Heart right ventricle (tissue), 16 donors: ENCODE measurements at regions not wholly inside any gene's neighbourhood (a gene's known extent, or its start where the extent isn't known, plus 50 kb on each side); places are given as distances from the start of the nearest gene placed in this dataset.

Experiments
- ATAC-seq, 8 donors: fragments of 200-7000 bp; cut with Tn5 transposase; one replicate each; pipeline ENCODE4 v1.9.1; 2020; ENCODE audit warnings: mild to moderate bottlenecking in 8 of 8, moderate library complexity in 8 of 8, moderate number of reproducible peaks in 1 of 8
- DNase-seq, 2 donors: peaks; one replicate each; pipeline ENCODE4 v3.0.0-alpha.2; 2020
- H3K27ac ChIP-seq, 10 donors: fragments of 200-600 bp; sonication (generic) in 2 of 10; one replicate each; pipeline versions ENCODE4 v1.5.0 to v1.8.0; 2020 to 2022; ENCODE audit warnings: mild to moderate bottlenecking in 3 of 10
- H3K27me3 ChIP-seq, 7 donors: fragments of 200-600 bp; one replicate each; pipeline ENCODE4 v1.8.0; 2021 to 2022; ENCODE audit warnings: mild to moderate bottlenecking in 2 of 7
- H3K36me3 ChIP-seq, 9 donors: fragments of 200-600 bp; sonication (generic) in 1 of 9; one replicate each; pipeline versions ENCODE4 v1.5.0 to v1.8.0; 2020 to 2022; ENCODE audit warnings: mild to moderate bottlenecking in 2 of 9
- H3K4me1 ChIP-seq, 9 donors: fragments of 200-600 bp; sonication (generic) in 1 of 9; one replicate each; pipeline versions ENCODE4 v1.5.0 to v1.8.0; 2020 to 2022; ENCODE audit warnings: mild to moderate bottlenecking in 4 of 9
- H3K4me3 ChIP-seq, 10 donors: fragments of 200-600 bp; sonication (generic) in 2 of 10; one replicate each; pipeline versions ENCODE4 v1.5.0 to v1.8.0; 2020 to 2022; ENCODE audit warnings: mild to moderate bottlenecking in 7 of 10, moderate library complexity in 2 of 10
- H3K9me3 ChIP-seq, 11 donors: fragments of 200-600 bp in 10 of 11; sonication (generic) in 2 of 11; one replicate each; pipeline versions ENCODE4 v1.5.0 to v1.8.0; 2013 to 2022; ENCODE audit warnings: mild to moderate bottlenecking in 2 of 11, control low read depth in 1 of 11, moderate library complexity in 1 of 11
- WGBS, 2 donors: extraction: QIAGEN DNeasy Blood & Tissue Kit; methylation state at CpG; one replicate each; pipeline ENCODE4 v1.1.7; 2013; ENCODE audit warnings: inconsistent platforms in 1 of 2; 5-methylcytosine and 5-hydroxymethylcytosine counted together
- intact Hi-C, 10 donors: fragments of 100-400 bp; cut with DNase I; formaldehyde crosslinking; loops; one replicate each; pipeline versions ENCODE4 v1.11.1 to v1.14.2; 2022
- TF ChIP-seq, protein P1 (sequence below), 9 donors: fragments of 200-600 bp; sonication (generic) in 2 of 9; IDR thresholded peaks; one replicate each; pipeline versions ENCODE4 v1.5.0 to v1.8.0; 2021 to 2022; ENCODE audit warnings: antibody characterized with exemption in 9 of 9, mild to moderate bottlenecking in 5 of 9, moderate library complexity in 1 of 9
- donor health status: Arrhythmogenic right ventricular cardiomyopathy.
- donor health status: ischemic (EF 13 %, LVEDD 7.1; RV severe dilation, severe dysfunction).
- donor health status: healthy with polysubstance abuse.
- donor health status: DM: no; HTN: yes; CAD: no.
- donor health status: DM: no; HTN: no; CAD: no.
- donor health status: ischemic (EF 25% LVEDD 6.9; RV normal size, moderate dysfunction).
- donor health status: ischemic (EF 25% LVEDD 5.7; RV mildly dilated, moderate dysfunction).
- donor health status: healthy.
- donor health status: DM: yes; HTN: yes; CAD: no.
- donor health status: Ischemic cardiomyopathy.
- donor health status: ischemic (EF 35%, LVEDD 5.7; RV mildly dilated, moderate dysfunction).
- donor health status: nonischemic (EF 11% LVEDD 7.7; RV severe dilation, severe dysfunction).
- donor health status: DM: yes; HTN: yes; CAD: no.
- donor health status: PGD.
- donor health status: ischemic (EF 29% LVEDD 5.4; RV normal size, mild dysfunction).
- donor health status: nonischemic (EF 23%, LVEDD 6.1; RV moderate dilation, normal function).

DNA sequence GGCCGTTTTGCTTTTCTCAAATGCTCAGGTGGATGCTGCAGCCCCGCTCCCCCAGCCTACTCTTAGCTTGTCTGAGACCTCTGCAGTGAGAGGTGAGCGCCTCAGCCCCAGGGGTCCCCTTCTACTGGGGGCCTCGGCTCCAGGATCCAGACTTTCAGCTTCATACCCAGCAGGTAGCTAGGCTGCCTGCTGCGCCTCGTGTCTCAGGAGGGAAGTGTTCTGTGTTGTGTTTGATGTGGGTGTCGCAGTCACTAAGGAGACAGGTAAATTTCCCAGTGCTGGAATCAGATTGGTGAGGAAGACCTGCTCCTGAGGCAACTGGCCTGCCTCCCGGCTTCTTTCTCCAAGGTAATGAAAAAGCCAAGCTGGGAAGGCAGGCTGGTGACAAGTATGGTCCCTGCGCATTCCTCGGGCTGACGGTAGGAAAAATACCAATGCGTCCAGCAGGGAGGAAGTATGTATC is 604.0 kb upstream of the SALL1 start:
- intact Hi-C loops, result loop anchor here in 1 of 10 donors (10.0 kb wide), 1 partner anchor 610 kb away; no protein-coding TSS in a partner anchor
- no peak for ATAC-seq
- H3K36me3 ChIP-seq, result no peaks in the 10 kb centered on the region
- no peaks in the 10 kb centered on the region for H3K9me3 ChIP-seq
- H3K4me1 ChIP-seq, result no peaks in the 10 kb centered on the region
- TF ChIP-seq, protein P1, sequence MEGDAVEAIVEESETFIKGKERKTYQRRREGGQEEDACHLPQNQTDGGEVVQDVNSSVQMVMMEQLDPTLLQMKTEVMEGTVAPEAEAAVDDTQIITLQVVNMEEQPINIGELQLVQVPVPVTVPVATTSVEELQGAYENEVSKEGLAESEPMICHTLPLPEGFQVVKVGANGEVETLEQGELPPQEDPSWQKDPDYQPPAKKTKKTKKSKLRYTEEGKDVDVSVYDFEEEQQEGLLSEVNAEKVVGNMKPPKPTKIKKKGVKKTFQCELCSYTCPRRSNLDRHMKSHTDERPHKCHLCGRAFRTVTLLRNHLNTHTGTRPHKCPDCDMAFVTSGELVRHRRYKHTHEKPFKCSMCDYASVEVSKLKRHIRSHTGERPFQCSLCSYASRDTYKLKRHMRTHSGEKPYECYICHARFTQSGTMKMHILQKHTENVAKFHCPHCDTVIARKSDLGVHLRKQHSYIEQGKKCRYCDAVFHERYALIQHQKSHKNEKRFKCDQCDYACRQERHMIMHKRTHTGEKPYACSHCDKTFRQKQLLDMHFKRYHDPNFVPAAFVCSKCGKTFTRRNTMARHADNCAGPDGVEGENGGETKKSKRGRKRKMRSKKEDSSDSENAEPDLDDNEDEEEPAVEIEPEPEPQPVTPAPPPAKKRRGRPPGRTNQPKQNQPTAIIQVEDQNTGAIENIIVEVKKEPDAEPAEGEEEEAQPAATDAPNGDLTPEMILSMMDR (IDR thresholded peaks at IDR 0.05), result no peak
- no peak overlapping the region for H3K27ac ChIP-seq
- H3K4me3 ChIP-seq, result no peak overlapping the region
- WGBS, 2 donors, result 22 to 26% methylated on average over 12 of the region's 12 CpGs
- no peak for DNase-seq
- peaks cover 0 to 38% (median 12%) of the 10 kb centered on the region in 7 donors for H3K27me3 ChIP-seq

GRCh38 chr16:51753467-51754127 is 602.5 kb upstream of the SALL1 start:
- ATAC-seq, result no peak
- 41 to 47% methylated on average over 1 of the region's 1 CpG for WGBS, 2 donors
- TF ChIP-seq, protein P1 (IDR thresholded peaks at IDR 0.05), result no peak
- no peaks in the 10 kb centered on the region for H3K4me1 ChIP-seq
- no peak for DNase-seq
- intact Hi-C loops, result loop anchor here in 1 of 10 donors (10.0 kb wide), 1 partner anchor 609 kb away; no protein-coding TSS in a partner anchor
- H3K36me3 ChIP-seq, result no peaks in the 10 kb centered on the region
- H3K9me3 ChIP-seq, result no peaks in the 10 kb centered on the region
- no peak overlapping the region for H3K27ac ChIP-seq
- no peak overlapping the region for H3K4me3 ChIP-seq
- peaks cover 0 to 27% (median 10%) of the 10 kb centered on the region in 7 donors for H3K27me3 ChIP-seq

GRCh38 chr16:51752438-51752995 is 601.4 kb upstream of the SALL1 start:
- H3K4me1 ChIP-seq, result no peaks in the 10 kb centered on the region
- no peak overlapping the region for H3K4me3 ChIP-seq
- no peaks in the 10 kb centered on the region for H3K36me3 ChIP-seq
- H3K27me3 ChIP-seq, result peaks cover 0 to 27% (median 10%) of the 10 kb centered on the region in 7 donors
- intact Hi-C loops, result loop anchor here in 1 of 10 donors (10.0 kb wide), 1 partner anchor 608 kb away; no protein-coding TSS in a partner anchor
- 77 to 84% methylated on average over 3 of the region's 3 CpGs for WGBS, 2 donors
- H3K9me3 ChIP-seq, result no peaks in the 10 kb centered on the region
- TF ChIP-seq, protein P1 (IDR thresholded peaks at IDR 0.05), result no peak
- H3K27ac ChIP-seq, result no peak overlapping the region
- ATAC-seq (no peak), DNase-seq (no peak)

GRCh38 chr16:51747329-51747728 is 596.3 kb upstream of the SALL1 start:
- Histone ChIP-seq H3K27me3 (peaks cover 0 to 3% (median 0%) of the 10 kb centered on the region in 7 donors), H3K4me3 (no peak overlapping the region), H3K4me1 (no peaks in the 10 kb centered on the region), H3K36me3 (no peaks in the 10 kb centered on the region), H3K9me3 (peaks cover 0 to 21% (median 3%) of the 10 kb centered on the region in 11 donors), H3K27ac (no peak overlapping the region)
- WGBS, 2 donors, result 70 to 76% methylated on average over 4 of the region's 4 CpGs
- intact Hi-C loops, result no loop called here
- TF ChIP-seq, protein P1 (IDR thresholded peaks at IDR 0.05), result no peak
- ATAC-seq (no peak), DNase-seq (no peak)
